Limb (tissue), 2 donors: ENCODE measurements at regions not wholly inside any gene's neighbourhood (a gene's known extent, or its start where the extent isn't known, plus 50 kb on each side); places are given as distances from the start of the nearest gene placed in this dataset.

Experiments
- DNase-seq, 2 donors: peaks; one replicate each; pipeline ENCODE4 v3.0.0-alpha.2; 2016; ENCODE audit errors: extremely low spot score in 2 of 2

GRCh38 chr22:34702279-34702678 lies 363.7 kb upstream of the ISX start:
- no peak for DNase-seq

DNA sequence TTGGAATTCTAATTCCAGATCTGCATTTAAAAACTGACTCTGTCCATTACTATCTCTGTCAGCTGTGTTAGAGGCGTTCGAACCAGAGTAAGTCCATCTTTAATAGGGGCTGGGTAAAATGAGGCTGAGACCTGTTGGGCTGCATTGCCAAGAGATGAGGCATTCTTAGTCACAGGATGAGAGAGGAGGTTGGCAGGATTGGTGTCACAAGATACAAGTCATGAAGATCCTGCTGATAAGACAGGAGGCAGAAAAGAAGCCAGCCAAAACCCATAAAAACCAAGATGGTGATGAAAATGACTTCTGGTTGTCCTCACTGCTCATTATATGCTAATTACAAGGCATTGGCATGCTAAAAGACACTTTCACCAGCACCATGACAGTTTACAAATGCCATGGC lies 356.3 kb upstream of the ISX start:
- DNase-seq, result no peak

DNA sequence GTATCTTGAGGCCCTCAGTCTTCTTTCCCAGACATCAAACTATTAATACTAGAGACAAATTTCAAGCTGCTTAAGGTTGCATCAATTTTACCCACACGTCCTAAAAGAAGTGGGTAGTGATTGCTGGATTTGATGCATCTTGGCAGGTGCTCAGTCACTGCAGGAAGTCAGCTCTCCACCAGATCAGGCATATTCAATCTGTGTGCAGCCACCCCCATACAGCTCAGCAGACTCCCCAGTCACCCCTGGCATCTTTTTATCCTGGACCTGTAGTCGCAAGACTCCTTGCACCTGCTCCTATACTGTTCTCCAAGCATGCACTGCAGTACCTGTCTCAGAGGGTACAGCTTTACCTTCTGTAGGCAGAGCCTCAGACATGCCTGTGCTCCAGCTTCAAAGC lies 343.1 kb upstream of the ISX start:
- DNase-seq, result no peak

DNA sequence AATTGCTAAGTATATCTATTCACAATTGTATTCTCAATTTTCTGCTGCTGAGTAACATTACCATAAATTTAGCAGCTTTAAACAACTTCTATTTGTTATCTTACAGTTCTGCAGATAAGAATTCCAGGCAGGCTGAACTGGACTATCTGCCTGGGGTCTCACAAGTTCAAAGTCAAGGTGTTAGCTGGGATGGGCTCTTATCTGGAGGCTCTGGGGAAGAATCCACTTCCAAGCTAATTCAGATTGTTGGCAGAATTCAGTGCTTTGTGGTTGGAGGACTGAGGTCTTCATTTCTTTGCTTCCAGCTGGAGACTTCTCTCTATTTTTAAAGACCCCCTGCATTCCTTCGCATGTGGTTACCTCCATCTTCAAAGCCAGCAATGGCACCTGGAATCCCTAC lies 329.9 kb upstream of the ISX start:
- DNase-seq, result no peak

DNA sequence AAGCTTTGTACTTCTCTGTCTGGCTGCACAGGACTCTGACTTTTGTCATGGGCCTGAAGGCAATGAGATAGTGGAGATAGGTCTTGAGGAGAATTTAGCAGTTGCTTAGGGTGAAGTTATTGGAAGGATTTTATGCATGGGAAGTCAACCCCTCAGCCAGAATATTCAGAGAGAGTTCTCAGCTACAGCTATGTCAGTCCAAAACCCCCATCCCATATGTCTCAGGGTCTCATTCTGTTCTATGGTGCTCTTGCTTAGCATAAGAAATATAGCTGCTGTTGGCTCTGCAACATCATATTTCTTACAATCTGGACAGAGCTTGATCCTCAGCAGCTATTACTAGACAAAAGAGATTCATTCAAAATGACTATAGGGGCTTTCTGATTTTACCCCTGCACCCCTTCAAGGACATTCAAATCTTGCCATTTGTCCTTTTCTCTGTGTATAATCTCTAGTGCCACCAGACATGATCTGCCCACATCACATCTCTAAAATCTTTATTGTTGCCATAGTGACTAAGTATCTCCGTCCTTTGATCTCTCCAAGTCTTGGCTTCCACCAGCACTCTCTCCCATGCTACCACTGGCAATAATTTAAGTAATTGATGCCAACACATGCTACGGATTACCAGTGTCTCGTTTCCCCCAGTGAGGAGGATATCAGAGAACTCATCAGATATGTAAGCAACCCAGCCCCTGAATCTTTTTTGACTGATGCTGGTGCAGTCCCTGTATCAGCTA lies 327.1 kb upstream of the ISX start:
- no peak for DNase-seq

GRCh38 chr22:34743110-34743751 lies 322.7 kb upstream of the ISX start:
- DNase-seq, result no peak

DNA sequence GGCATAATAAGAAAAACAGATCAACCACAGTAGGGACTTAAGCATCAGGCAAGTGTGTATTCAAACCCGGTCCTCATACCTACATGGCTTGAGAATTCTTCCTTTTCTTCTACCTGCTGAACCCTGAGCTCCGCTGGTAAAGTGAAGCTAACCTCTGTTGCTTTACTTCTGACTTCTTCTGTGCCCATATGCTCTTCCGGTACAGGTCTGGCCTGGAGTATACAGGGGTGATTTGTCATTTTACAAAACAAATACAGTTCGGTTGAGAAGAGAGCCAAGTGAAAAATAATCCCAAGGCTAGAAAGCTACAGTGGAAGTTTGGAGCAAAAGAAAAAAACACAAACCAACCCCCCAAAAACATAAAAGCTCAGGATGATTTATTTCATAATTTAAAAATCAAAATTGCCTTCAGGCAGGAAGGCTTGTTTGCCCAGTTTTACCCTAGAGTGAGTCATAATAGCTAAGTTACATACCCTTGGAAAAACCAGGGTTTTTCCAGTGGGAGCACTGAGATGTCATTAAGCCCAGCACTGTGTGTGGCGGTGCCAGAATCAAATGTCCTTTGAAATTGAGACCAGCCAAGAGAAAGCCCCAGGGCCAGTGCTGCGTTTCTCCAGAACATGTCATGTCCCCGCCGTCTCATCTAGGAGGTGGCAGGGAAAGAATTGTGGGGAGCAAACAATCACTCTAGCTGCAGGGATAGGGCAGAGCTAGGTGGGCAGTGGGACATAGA lies 305.5 kb upstream of the ISX start:
- no peak for DNase-seq

DNA sequence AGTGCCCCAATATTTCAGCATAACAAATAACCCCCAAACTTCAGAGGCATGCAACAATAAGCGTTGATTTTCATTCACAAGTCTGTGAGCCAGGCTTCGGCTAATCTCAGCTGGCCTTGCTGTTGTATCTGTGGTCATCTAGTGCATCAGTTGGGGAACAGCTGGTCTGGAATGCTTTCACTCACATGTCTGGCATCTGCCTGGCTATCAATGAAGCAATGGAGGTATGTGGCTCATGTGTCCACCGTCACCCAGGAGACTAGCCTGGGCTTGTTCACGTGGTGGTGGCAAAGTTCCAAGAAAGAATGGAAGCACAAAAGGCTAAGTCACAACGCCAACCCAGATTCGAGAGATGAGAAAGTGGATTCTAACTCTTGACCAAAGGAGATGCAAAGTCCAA lies 304.8 kb upstream of the ISX start:
- DNase-seq, result peak in 1 of 2 donors; percentile 1

DNA sequence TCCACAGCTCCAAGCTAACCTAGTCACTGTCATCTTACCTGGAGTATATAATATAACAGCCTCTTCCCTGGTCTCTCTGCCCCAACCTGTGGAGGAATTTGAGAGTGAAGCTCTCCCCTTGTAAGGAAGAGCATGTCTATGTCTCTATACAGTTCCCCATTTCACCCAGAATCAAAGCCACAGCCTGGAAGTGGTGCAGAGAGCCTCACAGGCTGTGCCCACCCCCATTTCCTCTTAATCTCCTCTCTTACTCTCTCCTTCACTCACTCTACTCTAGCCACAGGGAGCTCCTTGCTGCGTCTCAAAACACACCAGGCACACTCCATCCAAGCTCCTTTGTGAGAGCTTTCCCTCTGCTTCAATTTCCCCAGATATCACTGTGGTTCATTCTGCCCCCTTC lies 302.5 kb upstream of the ISX start:
- no peak for DNase-seq

DNA sequence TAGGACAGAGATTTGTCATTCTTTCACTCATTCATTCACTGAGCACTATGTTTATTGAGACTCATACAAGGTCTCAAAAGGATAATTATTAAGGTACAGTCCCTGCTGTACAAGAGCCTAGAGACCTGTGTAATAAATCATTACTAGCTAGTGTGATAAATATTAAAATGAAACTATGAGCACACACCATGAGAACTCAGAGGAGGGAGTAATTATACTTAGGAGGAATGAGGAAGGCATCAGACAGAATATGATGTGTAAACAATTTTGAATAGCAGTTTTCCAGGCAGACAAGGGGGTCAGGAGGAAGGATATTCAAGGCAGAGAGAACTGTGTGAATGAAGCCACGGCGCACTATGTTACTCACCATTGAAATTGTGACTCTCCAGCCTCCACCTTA lies 300.8 kb upstream of the ISX start:
- no peak for DNase-seq

DNA sequence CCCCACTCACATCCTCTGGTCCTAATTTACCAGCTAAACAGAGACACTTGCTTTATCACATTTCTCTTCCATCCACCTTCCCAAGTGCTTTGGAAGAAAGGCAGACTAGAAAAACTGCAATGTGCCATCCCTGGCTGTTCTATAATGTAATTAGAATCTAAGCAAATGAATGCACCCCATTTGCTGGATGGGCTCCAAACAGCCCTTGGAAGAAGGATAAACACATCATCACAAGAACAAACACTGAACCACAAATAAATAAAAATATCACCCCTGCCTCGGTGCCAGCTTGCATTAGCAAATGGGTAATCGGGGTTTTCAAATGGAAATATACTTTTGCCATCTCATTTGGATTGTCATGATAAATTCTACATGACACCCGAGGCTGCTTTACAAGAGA lies 296.6 kb upstream of the ISX start:
- no peak for DNase-seq

- no peak for DNase-seq
Measured at GRCh38 chr22:34776817-34777216, 289.1 kb upstream of the ISX start.

- no peak for DNase-seq
Measured at GRCh38 chr22:34781681-34782080, 284.3 kb upstream of the ISX start.

DNA sequence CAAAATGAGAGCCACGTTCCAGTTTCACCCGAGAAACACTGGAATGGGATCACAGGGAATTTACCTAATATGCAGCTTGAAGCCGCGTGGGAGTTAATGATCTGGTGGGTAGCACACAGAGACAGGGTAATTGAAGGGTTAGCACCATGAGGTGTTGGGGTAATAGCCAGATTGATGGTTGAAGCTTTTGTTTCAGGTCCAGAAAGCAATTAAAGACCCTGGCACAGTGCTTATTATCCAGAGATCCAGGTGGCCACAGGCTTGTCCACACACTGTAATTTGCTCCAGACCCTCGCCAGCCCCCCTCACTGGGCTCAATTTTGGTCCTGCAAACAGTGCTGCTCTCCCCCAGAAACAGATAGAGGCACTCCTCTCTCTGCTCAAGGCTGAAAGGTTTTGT lies 282.5 kb upstream of the ISX start:
- no peak for DNase-seq

- no peak for DNase-seq
Measured at GRCh38 chr22:34784056-34784455, 281.9 kb upstream of the ISX start.

GRCh38 chr22:34797826-34798225 lies 268.1 kb upstream of the ISX start:
- DNase-seq, result peak in 1 of 2 donors; percentile 81

DNA sequence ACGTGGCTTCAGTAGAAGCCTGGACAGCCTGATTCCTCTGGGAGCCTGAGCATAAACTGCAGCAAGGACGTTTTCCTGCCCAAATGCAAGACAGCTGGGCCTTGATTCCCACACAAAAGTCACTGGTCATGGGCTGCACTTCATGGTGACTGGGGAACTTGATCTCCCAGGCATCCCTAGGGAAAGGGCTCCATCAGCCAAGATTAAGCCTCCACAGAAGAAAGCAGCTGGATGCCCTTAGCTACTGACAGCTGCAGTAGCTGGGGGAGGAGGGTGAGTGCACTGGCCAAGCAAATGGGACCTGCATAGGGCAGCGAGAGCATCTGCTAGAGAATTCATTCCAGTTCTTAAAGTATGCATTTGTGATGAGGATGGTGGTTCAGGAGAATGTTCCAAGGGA lies 267.4 kb upstream of the ISX start:
- DNase-seq, result peak; percentile 67 to 73

DNA sequence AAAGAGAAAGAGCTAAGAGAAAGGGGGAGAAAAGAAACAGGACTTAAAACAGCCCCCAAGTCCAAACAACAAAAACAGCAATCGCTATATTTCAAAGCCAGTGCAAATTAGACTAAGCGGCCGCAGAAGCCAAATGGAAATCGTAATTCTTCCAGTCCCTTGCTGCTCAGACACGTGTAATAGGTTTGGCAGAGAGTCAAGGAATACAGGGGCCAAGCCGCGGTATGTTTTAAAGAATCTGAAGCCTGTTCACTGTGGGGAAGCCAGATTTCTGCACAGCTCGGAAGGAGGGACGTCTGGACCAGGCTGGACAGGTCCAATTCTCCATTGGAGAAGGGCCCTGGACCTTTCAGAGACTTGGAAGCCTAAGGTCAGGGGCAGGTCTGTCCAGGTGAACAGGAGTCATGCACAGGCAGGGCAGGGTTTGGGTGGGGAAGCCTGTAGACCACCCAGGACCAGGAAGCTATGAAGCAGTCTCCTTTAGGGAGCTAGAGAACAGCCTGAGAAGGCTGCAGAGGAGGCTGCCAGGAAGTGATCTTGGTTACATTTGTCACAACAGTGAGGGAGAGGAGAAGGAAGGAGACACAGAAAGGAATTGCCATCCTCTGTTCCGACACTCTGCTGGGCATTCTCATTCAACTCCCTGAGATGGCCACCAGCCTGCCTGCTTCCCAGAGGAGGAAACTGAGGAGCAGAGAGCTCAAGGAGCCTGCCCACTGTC lies 265.5 kb upstream of the ISX start:
- DNase-seq, result peak; percentile 80 to 90

- no peak for DNase-seq
Measured at GRCh38 chr22:34801221-34801620, 264.7 kb upstream of the ISX start.

GRCh38 chr22:34804091-34804490 lies 261.9 kb upstream of the ISX start:
- DNase-seq, result no peak

GRCh38 chr22:34804604-34805003 lies 261.4 kb upstream of the ISX start:
- no peak for DNase-seq

GRCh38 chr22:34805771-34806170 lies 260.2 kb upstream of the ISX start:
- peak in 1 of 2 donors; percentile 40 for DNase-seq
